GM06990 (cell line): ENCODE measurements at regions not wholly inside any gene's neighbourhood (a gene's known extent, or its start where the extent isn't known, plus 50 kb on each side); places are given as distances from the start of the nearest gene placed in this dataset.

ENCODE experiments used
- DNase-seq: peaks from one replicate; pipeline ENCODE4 v3.0.0-alpha.2; 2011; ENCODE audit not compliant: insufficient read length; ENCODE audit errors: extremely low read depth
- H3K27me3 ChIP-seq: replicated peaks from 2 replicates; pipeline ENCODE4 v1.6.0; 2011; ENCODE audit warnings: low read length; ENCODE audit not compliant: control insufficient read depth, insufficient read depth
- H3K36me3 ChIP-seq: 2 replicates; pipeline ENCODE4 v1.5.1; 2011; ENCODE audit warnings: low read length; ENCODE audit not compliant: control insufficient read depth, insufficient read depth
- H3K4me3 ChIP-seq: replicated peaks from 2 replicates; pipeline ENCODE4 v1.5.1; 2011; ENCODE audit warnings: low read depth, mild to moderate bottlenecking, control low read depth, low read length
- CTCF ChIP-seq: IDR thresholded peaks from 2 replicates; pipeline ENCODE4 v1.5.1; 2011; ENCODE audit warnings: low read length, control low read depth, mild to moderate bottlenecking, inconsistent platforms; ENCODE audit not compliant: insufficient read depth, poor library complexity, severe bottlenecking

GRCh38 chr15:85905751-85906450, 111.2 kb upstream of the KLHL25 start:
- no peak overlapping the region for H3K4me3 ChIP-seq
- no peak for TF ChIP-seq CTCF
- H3K27me3 ChIP-seq: no peaks in the 10 kb centered on the region
- H3K36me3 ChIP-seq: no peaks in the 10 kb centered on the region
- no peak for DNase-seq

- DNase-seq: no peak
- no peaks in the 10 kb centered on the region for H3K27me3 ChIP-seq
Measured at GRCh38 chr15:85906640-85907039, 111.9 kb upstream of the KLHL25 start.

GRCh38 chr15:85910834-85911233, 116.1 kb upstream of the KLHL25 start:
- Histone ChIP-seq H3K27me3 (no peaks in the 10 kb centered on the region), H3K4me3 (no peak overlapping the region), H3K36me3 (no peaks in the 10 kb centered on the region)
- no peak for DNase-seq
- no peak for TF ChIP-seq CTCF

More at GRCh38 chr15:85906640-85907039, 111.9 kb upstream of the KLHL25 start:
- TF ChIP-seq CTCF: no peak
- Histone ChIP-seq H3K36me3 (no peaks in the 10 kb centered on the region), H3K4me3 (no peak overlapping the region)

- no peaks in the 10 kb centered on the region for H3K36me3 ChIP-seq
- no peak overlapping the region for H3K4me3 ChIP-seq
- TF ChIP-seq CTCF: no peak
- no peaks in the 10 kb centered on the region for H3K27me3 ChIP-seq
- DNase-seq: no peak
Measured at GRCh38 chr15:85913461-85913860, 118.7 kb upstream of the KLHL25 start.

GRCh38 chr15:85920956-85921355, 126.2 kb upstream of the KLHL25 start:
- H3K27me3 ChIP-seq: no peaks in the 10 kb centered on the region
- H3K4me3 ChIP-seq: no peak overlapping the region
- no peaks in the 10 kb centered on the region for H3K36me3 ChIP-seq
- DNase-seq: no peak
- no peak for TF ChIP-seq CTCF

GRCh38 chr15:85924088-85924487, 129.4 kb upstream of the KLHL25 start:
- H3K27me3 ChIP-seq: no peaks in the 10 kb centered on the region
- no peaks in the 10 kb centered on the region for H3K36me3 ChIP-seq
- H3K4me3 ChIP-seq: no peak overlapping the region
- TF ChIP-seq CTCF: no peak
- DNase-seq: no peak
